H1 (cell line): ENCODE measurements at regions not wholly inside any gene's neighbourhood (a gene's known extent, or its start where the extent isn't known, plus 50 kb on each side); places are given as distances from the start of the nearest gene placed in this dataset.

ENCODE experiments used
- ASH2L ChIP-seq: fragments of 200-600, 300-600 bp; sonication (generic); IDR thresholded peaks from one replicate; pipeline ENCODE4 v1.7.1; 2017; ENCODE audit warnings: low read length
- ATF2 ChIP-seq: IDR thresholded peaks from 2 replicates; pipeline ENCODE4 v1.6.1; 2012; ENCODE audit warnings: low read length, inconsistent platforms
- CHD7 ChIP-seq: fragments of 300-600 bp; sonication (generic); IDR thresholded peaks from 2 replicates; pipeline ENCODE4 v1.7.1; 2012; ENCODE audit warnings: low read length, moderate library complexity, mild to moderate bottlenecking, inconsistent platforms; ENCODE audit not compliant: insufficient replicate concordance
- CREB1 ChIP-seq: IDR thresholded peaks from 2 replicates; pipeline ENCODE4 v1.6.1; 2012; ENCODE audit warnings: inconsistent platforms
- CTCF ChIP-seq, 3 experiments: IDR thresholded peaks; 1 replicate in 2 of 3; 2 replicates in 1 of 3; pipeline versions ENCODE4 v1.5.1 to v1.6.1; 2011; ENCODE audit warnings: low read length in 3 of 3, mild to moderate bottlenecking in 3 of 3, inconsistent platforms in 2 of 3, low read depth in 1 of 3, moderate library complexity in 1 of 3; ENCODE audit not compliant: insufficient read depth in 1 of 3; ENCODE audit errors: control extremely low read depth in 1 of 3

- TF ChIP-seq CHD7 (no peak), ASH2L (no peak), CTCF (IDR thresholded peaks at IDR 0.05; ENCODE audit: control extremely low read depth in 1 of 3, insufficient read depth in 1 of 3, low read depth in 1 of 3, low read length in 3 of 3) (no peak), ATF2 (no peak), CREB1 (no peak)
Measured at GRCh38 chr6:9085709-9086070, 650.3 kb upstream of the SLC35B3 start (continued).
